HUES64 (cell line): ENCODE measurements at regions not wholly inside any gene's neighbourhood (a gene's known extent, or its start where the extent isn't known, plus 50 kb on each side); places are given as distances from the start of the nearest gene placed in this dataset.

Experiments used
- H3K27ac ChIP-seq: 2 replicates; pipeline ENCODE4 v1.7.0; 2013; ENCODE audit warnings: low read depth, low read length, inconsistent platforms
- H3K27me3 ChIP-seq: 2 replicates; pipeline ENCODE4 v1.6.1; 2013; ENCODE audit warnings: mild to moderate bottlenecking, low read length; ENCODE audit not compliant: insufficient read depth
- H3K36me3 ChIP-seq: 2 replicates; pipeline ENCODE4 v1.6.1; 2013; ENCODE audit warnings: mild to moderate bottlenecking, low read length; ENCODE audit not compliant: insufficient read depth
- H3K4me1 ChIP-seq: 2 replicates; pipeline ENCODE4 v1.6.1; 2013; ENCODE audit warnings: mild to moderate bottlenecking, low read length, moderate library complexity; ENCODE audit not compliant: insufficient read depth
- H3K4me3 ChIP-seq: 2 replicates; pipeline ENCODE4 v1.5.1; 2013; ENCODE audit warnings: mild to moderate bottlenecking, low read length, moderate library complexity
- H3K9ac ChIP-seq: 2 replicates; pipeline ENCODE4 v1.6.1; 2013; ENCODE audit warnings: mild to moderate bottlenecking, low read depth, low read length
- H3K9me3 ChIP-seq: 2 replicates; pipeline ENCODE4 v1.6.1; 2013; ENCODE audit warnings: low read depth, low read length; ENCODE audit not compliant: insufficient read depth
- WGBS: fragments of 150-250, 120-280 bp; methylation state at CpG from one replicate; pipeline ENCODE4 v1.1.7; 2013; ENCODE audit warnings: missing lambda C conversion rate; 5-methylcytosine and 5-hydroxymethylcytosine counted together

GRCh38 chr6:1230281-1230680, 81.6 kb upstream of the FOXQ1 start:
- no peak overlapping the region for H3K9ac ChIP-seq
- no peaks in the 10 kb centered on the region for H3K9me3 ChIP-seq
- no peaks in the 10 kb centered on the region for H3K4me1 ChIP-seq
- no peak overlapping the region for H3K4me3 ChIP-seq
- H3K27me3 ChIP-seq, result 0 out of 2 replicates have a peak, but pooled peaks cover 3% of the 10 kb centered on the region
- H3K27ac ChIP-seq, result no peak overlapping the region
- H3K36me3 ChIP-seq, result no peaks in the 10 kb centered on the region
- 95% methylated on average over 6 of the region's 6 CpGs for WGBS

GRCh38 chr6:1229808-1230207, 82.1 kb upstream of the FOXQ1 start:
- no peak overlapping the region for H3K27ac ChIP-seq
- WGBS, result 90% methylated on average over 9 of the region's 9 CpGs
- H3K9me3 ChIP-seq, result no peaks in the 10 kb centered on the region
- no peaks in the 10 kb centered on the region for H3K36me3 ChIP-seq
- H3K4me3 ChIP-seq, result no peak overlapping the region
- H3K9ac ChIP-seq, result no peak overlapping the region
- 0 out of 2 replicates have a peak, but pooled peaks cover 3% of the 10 kb centered on the region for H3K27me3 ChIP-seq
- no peaks in the 10 kb centered on the region for H3K4me1 ChIP-seq

GRCh38 chr6:1229301-1229700, 82.6 kb upstream of the FOXQ1 start:
- no peak overlapping the region for H3K9ac ChIP-seq

GRCh38 chr6:1228754-1229191, 83.1 kb upstream of the FOXQ1 start:
- H3K9me3 ChIP-seq, result no peaks in the 10 kb centered on the region
- H3K27ac ChIP-seq, result no peak overlapping the region
- H3K9ac ChIP-seq, result no peak overlapping the region
- no peak overlapping the region for H3K4me3 ChIP-seq
- no peaks in the 10 kb centered on the region for H3K4me1 ChIP-seq
- 94% methylated on average over 9 of the region's 9 CpGs for WGBS
- H3K27me3 ChIP-seq, result 0 out of 2 replicates have a peak, but pooled peaks cover 3% of the 10 kb centered on the region
- H3K36me3 ChIP-seq, result no peaks in the 10 kb centered on the region

More at GRCh38 chr6:1229301-1229700, 82.6 kb upstream of the FOXQ1 start:
- Histone ChIP-seq H3K9me3 (no peaks in the 10 kb centered on the region), H3K4me3 (no peak overlapping the region), H3K4me1 (no peaks in the 10 kb centered on the region), H3K27me3 (0 out of 2 replicates have a peak, but pooled peaks cover 3% of the 10 kb centered on the region), H3K36me3 (no peaks in the 10 kb centered on the region), H3K27ac (no peak overlapping the region)
- WGBS, result 89% methylated on average over 6 of the region's 7 CpGs

- no peaks in the 10 kb centered on the region for H3K9me3 ChIP-seq
- no peak overlapping the region for H3K27ac ChIP-seq
- H3K4me3 ChIP-seq, result no peak overlapping the region
- no peaks in the 10 kb centered on the region for H3K4me1 ChIP-seq
- 86% methylated on average over 16 of the region's 16 CpGs for WGBS
- no peak overlapping the region for H3K9ac ChIP-seq
- H3K27me3 ChIP-seq, result 0 out of 2 replicates have a peak, but pooled peaks cover 3% of the 10 kb centered on the region
- H3K36me3 ChIP-seq, result no peaks in the 10 kb centered on the region
These were observed 83.8 kb upstream of the FOXQ1 start for GRCh38 chr6:1227935-1228753.

- Histone ChIP-seq H3K36me3 (no peaks in the 10 kb centered on the region), H3K9me3 (no peaks in the 10 kb centered on the region), H3K27ac (no peak overlapping the region), H3K27me3 (0 out of 2 replicates have a peak, but pooled peaks cover 3% of the 10 kb centered on the region), H3K4me1 (no peaks in the 10 kb centered on the region), H3K9ac (no peak overlapping the region), H3K4me3 (no peak overlapping the region)
- WGBS, result 89% methylated on average over 3 of the region's 3 CpGs
These were observed 84.3 kb upstream of the FOXQ1 start for GRCh38 chr6:1227600-1227934.

- no peaks in the 10 kb centered on the region for H3K4me1 ChIP-seq
- H3K9ac ChIP-seq, result no peak overlapping the region
- no peak overlapping the region for H3K27ac ChIP-seq
- H3K27me3 ChIP-seq, result 0 out of 2 replicates have a peak, but pooled peaks cover 3% of the 10 kb centered on the region
- WGBS, result 93% methylated on average over 18 of the region's 18 CpGs
- no peaks in the 10 kb centered on the region for H3K36me3 ChIP-seq
- no peaks in the 10 kb centered on the region for H3K9me3 ChIP-seq
- H3K4me3 ChIP-seq, result no peak overlapping the region
These were observed 85.4 kb upstream of the FOXQ1 start for GRCh38 chr6:1226277-1227099.

GRCh38 chr6:1224514-1224913, 87.4 kb upstream of the FOXQ1 start:
- 91% methylated on average over 2 of the region's 2 CpGs for WGBS

GRCh38 chr6:1222728-1223595, 88.9 kb upstream of the FOXQ1 start:
- no peak overlapping the region for H3K9ac ChIP-seq
- H3K9me3 ChIP-seq, result no peaks in the 10 kb centered on the region
- 93% methylated on average over 12 of the region's 13 CpGs for WGBS
- H3K4me3 ChIP-seq, result no peak overlapping the region
- no peaks in the 10 kb centered on the region for H3K36me3 ChIP-seq
- H3K4me1 ChIP-seq, result no peaks in the 10 kb centered on the region
- H3K27me3 ChIP-seq, result no peaks in the 10 kb centered on the region
- no peak overlapping the region for H3K27ac ChIP-seq

More at GRCh38 chr6:1224514-1224913, 87.4 kb upstream of the FOXQ1 start:
- Histone ChIP-seq H3K4me3 (no peak overlapping the region), H3K27ac (no peak overlapping the region), H3K4me1 (no peaks in the 10 kb centered on the region), H3K27me3 (0 out of 2 replicates have a peak, but pooled peaks cover 3% of the 10 kb centered on the region), H3K9ac (no peak overlapping the region), H3K36me3 (no peaks in the 10 kb centered on the region), H3K9me3 (no peaks in the 10 kb centered on the region)

GRCh38 chr6:1217396-1217795, 94.5 kb upstream of the FOXQ1 start:
- WGBS, result 76% methylated on average over 5 of the region's 5 CpGs
- H3K9ac ChIP-seq, result no peak overlapping the region
- no peaks in the 10 kb centered on the region for H3K36me3 ChIP-seq
- no peaks in the 10 kb centered on the region for H3K4me1 ChIP-seq
- no peaks in the 10 kb centered on the region for H3K9me3 ChIP-seq
- H3K4me3 ChIP-seq, result no peak overlapping the region
- no peak overlapping the region for H3K27ac ChIP-seq
- no peaks in the 10 kb centered on the region for H3K27me3 ChIP-seq
